ENCODE measurements at regions not wholly inside any gene's neighbourhood (a gene's known extent, or its start where the extent isn't known, plus 50 kb on each side); places are given as distances from the start of the nearest gene placed in this dataset.

DNA sequence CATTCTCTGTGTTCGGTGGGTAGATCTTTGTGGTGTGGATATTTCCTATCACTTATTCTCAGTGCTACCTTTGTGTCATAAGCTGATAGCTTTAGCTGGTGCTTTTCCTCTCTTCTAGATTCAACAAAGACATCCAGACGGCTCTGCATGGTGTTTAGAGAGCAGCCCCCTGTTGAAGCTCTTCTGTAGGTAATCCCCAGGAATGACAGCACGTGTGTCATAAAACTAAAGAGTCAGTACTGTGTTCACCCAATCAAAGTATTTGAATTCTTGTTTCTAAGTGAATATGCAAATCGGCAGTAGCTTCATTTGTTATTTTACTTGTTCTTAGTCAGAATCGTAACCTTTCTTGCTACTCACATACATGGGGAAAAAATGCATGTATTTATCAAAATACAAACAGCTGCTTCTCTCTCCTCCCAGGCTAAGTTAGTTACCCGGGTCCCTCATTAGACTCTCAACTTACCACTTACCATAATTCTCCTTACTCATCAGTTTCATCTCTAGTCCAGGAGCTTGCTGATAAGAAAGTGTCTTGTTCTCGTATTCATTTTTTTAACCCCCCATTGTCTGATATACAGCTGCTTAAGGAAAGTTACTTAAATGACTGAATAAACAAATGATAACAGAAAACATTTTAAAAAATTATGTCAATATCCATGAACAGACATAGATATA lies 1696.0 kb upstream of the WWC1 start:
- TF ChIP-seq, protein P1, sequence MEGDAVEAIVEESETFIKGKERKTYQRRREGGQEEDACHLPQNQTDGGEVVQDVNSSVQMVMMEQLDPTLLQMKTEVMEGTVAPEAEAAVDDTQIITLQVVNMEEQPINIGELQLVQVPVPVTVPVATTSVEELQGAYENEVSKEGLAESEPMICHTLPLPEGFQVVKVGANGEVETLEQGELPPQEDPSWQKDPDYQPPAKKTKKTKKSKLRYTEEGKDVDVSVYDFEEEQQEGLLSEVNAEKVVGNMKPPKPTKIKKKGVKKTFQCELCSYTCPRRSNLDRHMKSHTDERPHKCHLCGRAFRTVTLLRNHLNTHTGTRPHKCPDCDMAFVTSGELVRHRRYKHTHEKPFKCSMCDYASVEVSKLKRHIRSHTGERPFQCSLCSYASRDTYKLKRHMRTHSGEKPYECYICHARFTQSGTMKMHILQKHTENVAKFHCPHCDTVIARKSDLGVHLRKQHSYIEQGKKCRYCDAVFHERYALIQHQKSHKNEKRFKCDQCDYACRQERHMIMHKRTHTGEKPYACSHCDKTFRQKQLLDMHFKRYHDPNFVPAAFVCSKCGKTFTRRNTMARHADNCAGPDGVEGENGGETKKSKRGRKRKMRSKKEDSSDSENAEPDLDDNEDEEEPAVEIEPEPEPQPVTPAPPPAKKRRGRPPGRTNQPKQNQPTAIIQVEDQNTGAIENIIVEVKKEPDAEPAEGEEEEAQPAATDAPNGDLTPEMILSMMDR (IDR thresholded peaks at IDR 0.05; ENCODE audit: insufficient read depth, low read length, poor library complexity, severe bottlenecking) = no peak
- no peak for TF ChIP-seq EZH2phosphoT487 (conservative IDR thresholded peaks at IDR 0.05; ENCODE audit: low read length)

All from SU-DHL-6 (cell line).